ENCODE measurements at regions not wholly inside any gene's neighbourhood (a gene's known extent, or its start where the extent isn't known, plus 50 kb on each side); places are given as distances from the start of the nearest gene placed in this dataset.

DNA sequence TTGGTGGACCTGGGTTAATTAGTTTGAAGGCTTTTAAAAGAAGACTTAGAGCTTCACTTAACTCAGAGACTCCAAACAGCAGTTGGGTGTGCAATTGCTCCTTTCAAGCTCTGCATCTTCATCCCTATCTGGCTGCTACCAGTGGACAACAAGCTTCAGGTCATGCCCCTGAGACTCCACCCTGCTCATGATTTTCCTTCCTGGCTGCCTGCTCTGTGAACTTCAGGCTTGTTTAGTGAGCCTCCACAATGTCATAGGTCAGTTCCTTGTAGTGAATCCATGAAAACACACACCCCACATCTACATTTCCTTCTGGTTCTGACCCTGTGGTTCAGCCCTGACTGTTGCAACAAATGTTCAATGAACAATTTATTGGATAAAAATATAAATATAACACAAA is 61.1 kb upstream of the MARCKS start:
- Histone ChIP-seq H3K36me3 (no peaks in the 10 kb centered on the region), H3K9me3 (replicated peaks) (no peaks in the 10 kb centered on the region), H3K27me3 (ENCODE audit: low read depth) (no peaks in the 10 kb centered on the region), H3K4me3 (no peak overlapping the region), H3K4me1 (no peaks in the 10 kb centered on the region), H3K27ac (replicated peaks) (no peak overlapping the region)
- TF ChIP-seq, protein P1, sequence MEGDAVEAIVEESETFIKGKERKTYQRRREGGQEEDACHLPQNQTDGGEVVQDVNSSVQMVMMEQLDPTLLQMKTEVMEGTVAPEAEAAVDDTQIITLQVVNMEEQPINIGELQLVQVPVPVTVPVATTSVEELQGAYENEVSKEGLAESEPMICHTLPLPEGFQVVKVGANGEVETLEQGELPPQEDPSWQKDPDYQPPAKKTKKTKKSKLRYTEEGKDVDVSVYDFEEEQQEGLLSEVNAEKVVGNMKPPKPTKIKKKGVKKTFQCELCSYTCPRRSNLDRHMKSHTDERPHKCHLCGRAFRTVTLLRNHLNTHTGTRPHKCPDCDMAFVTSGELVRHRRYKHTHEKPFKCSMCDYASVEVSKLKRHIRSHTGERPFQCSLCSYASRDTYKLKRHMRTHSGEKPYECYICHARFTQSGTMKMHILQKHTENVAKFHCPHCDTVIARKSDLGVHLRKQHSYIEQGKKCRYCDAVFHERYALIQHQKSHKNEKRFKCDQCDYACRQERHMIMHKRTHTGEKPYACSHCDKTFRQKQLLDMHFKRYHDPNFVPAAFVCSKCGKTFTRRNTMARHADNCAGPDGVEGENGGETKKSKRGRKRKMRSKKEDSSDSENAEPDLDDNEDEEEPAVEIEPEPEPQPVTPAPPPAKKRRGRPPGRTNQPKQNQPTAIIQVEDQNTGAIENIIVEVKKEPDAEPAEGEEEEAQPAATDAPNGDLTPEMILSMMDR (IDR thresholded peaks at IDR 0.05; ENCODE audit: borderline replicate concordance), result no peak
- intact Hi-C loops (cut with micrococcal nuclease), result no loop called here
- DNase-seq, result no peak

DNA sequence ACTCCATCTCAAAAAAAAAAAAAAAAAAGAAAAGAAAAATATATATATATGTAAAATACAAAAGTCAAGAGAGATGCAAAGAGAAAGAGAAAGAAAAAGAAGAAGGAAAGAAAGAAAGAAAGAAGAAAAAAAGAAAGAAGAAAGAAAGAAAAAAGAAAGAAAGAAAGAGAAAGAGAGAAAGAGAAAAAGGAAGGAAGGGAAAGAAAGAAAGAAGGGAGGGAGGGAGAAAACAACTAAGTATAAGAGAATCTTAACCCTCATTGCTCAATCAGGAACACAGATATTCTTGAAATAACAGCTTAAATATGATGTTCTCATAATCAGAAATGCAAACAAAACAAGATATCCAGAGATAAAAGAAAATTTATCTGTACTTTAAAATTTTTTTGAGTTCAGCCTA is 54.4 kb upstream of the MARCKS start:
- no peaks in the 10 kb centered on the region for H3K27me3 ChIP-seq (ENCODE audit: low read depth)

DNA sequence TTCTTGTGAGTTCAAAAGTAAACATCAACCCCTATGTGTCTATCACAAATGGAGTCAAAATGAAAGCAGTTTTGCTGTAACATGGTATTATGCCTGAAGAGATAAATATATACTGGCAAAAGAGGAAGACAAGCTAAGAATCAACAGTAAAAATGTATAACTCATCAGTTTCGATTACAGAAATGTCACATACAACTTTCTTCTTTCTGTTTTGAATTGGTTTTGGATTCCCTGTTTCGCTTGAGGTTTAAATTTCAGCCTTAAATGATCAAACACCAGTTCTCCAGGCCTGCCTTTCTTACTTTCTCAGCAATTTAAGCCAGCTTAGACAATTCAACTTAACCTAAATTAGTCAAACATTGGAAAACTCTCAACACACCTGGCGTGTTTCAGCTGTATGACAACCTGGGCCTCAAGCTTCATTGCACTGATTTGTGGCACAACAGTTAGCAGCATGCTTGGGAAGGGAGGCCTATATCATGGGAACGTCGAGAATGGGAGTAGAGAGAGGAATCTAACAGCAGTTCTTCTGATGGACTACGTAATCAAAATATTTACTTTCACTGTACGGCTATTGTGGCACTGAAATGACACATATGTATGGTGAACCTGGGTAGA is 51.9 kb upstream of the MARCKS start:
- peak overlapping the region; percentile 60 for H3K27ac ChIP-seq (replicated peaks)
- intact Hi-C loops (cut with micrococcal nuclease), result no loop called here
- no peaks in the 10 kb centered on the region for H3K36me3 ChIP-seq
- H3K4me3 ChIP-seq, result no peak overlapping the region
- TF ChIP-seq, protein P1 (IDR thresholded peaks at IDR 0.05; ENCODE audit: borderline replicate concordance), result no peak
- no peaks in the 10 kb centered on the region for H3K27me3 ChIP-seq (ENCODE audit: low read depth)
- no peaks in the 10 kb centered on the region for H3K9me3 ChIP-seq (replicated peaks)
- no peak for DNase-seq
- peaks cover 8% of the 10 kb centered on the region for H3K4me1 ChIP-seq

More for the DNA sequence above, 54.4 kb upstream of the MARCKS start:
- no peak overlapping the region for H3K4me3 ChIP-seq
- DNase-seq, result no peak
- H3K4me1 ChIP-seq, result peaks cover 8% of the 10 kb centered on the region
- H3K27ac ChIP-seq (replicated peaks), result no peak overlapping the region
- TF ChIP-seq, protein P1 (IDR thresholded peaks at IDR 0.05; ENCODE audit: borderline replicate concordance), result no peak
- intact Hi-C loops (cut with micrococcal nuclease), result no loop called here
- H3K9me3 ChIP-seq (replicated peaks), result no peaks in the 10 kb centered on the region
- no peaks in the 10 kb centered on the region for H3K36me3 ChIP-seq

DNA sequence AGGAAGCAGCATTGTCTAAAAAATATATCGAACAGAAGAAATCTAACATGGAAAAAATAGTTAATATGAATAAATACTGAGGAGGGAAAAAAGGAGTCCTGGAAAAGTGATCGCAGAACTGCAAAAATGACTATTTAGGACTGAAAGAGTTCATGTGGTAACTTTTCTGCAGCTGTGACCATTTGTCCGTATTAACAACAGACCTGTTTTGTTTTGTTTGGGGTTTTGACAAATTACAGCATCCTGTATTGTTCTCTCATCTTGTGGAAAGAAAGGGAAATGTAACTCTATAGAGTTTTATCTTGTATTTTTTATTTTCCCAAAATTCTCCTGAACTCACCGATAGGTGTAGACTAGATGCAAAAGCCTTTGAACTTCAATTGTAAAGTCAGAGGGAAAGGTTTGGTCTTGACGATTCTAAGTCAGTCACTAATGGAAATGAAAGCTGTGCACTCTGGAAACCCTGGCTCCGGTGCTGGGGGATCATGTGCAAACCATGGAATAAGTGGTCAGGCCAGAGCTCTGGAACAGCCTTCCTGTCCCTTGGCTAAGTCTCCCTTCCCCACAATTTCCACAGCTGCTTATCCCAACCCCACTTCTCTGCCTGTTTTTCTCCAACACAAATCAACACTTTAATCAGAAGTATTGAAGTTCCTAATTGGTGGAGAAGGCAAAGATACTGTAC is 51.2 kb upstream of the MARCKS start:
- TF ChIP-seq, protein P1 (IDR thresholded peaks at IDR 0.05; ENCODE audit: borderline replicate concordance), result no peak
- H3K4me3 ChIP-seq, result no peak overlapping the region
- DNase-seq, result no peak
- peak overlapping the region; percentile 60 for H3K27ac ChIP-seq (replicated peaks)
- H3K4me1 ChIP-seq, result peaks cover 8% of the 10 kb centered on the region
- no peaks in the 10 kb centered on the region for H3K36me3 ChIP-seq
- intact Hi-C loops (cut with micrococcal nuclease), result no loop called here
- no peaks in the 10 kb centered on the region for H3K9me3 ChIP-seq (replicated peaks)
- no peaks in the 10 kb centered on the region for H3K27me3 ChIP-seq (ENCODE audit: low read depth)

Measured in left ventricle myocardium inferior (tissue), 1 donor.